ENCODE measurements at regions not wholly inside any gene's neighbourhood (a gene's known extent, or its start where the extent isn't known, plus 50 kb on each side); places are given as distances from the start of the nearest gene placed in this dataset.

GRCh38 chr20:57087705-57088104 lies 178.7 kb downstream of the BMP7 start:
- Histone ChIP-seq H3K27ac (ENCODE audit: control insufficient read depth, insufficient read depth) (no peak overlapping the region), H4K20me1 (ENCODE audit: control insufficient read depth, insufficient read depth) (no peaks in the 10 kb centered on the region), H3K4me1 (ENCODE audit: control insufficient read depth, insufficient read depth, low read length) (no peaks in the 10 kb centered on the region), H3K79me2 (ENCODE audit: control insufficient read depth, insufficient read depth, low read length) (no peaks in the 10 kb centered on the region), H3K4me3 (no peak overlapping the region), H2AFZ (ENCODE audit: control insufficient read depth, low read depth, low read length) (no peak overlapping the region), H3K9ac (ENCODE audit: control insufficient read depth, insufficient read depth, low read length) (no peak overlapping the region), H3K4me2 (ENCODE audit: control insufficient read depth, insufficient read depth) (no peak overlapping the region), H3K27me3 (replicated peaks in 1 of 2; ENCODE audit: control insufficient read depth in 2 of 2, insufficient read depth in 2 of 2, low read length in 1 of 2) (no peaks in the 10 kb centered on the region), H3K36me3 (ENCODE audit: control insufficient read depth in 2 of 2, insufficient read depth in 2 of 2, low read length in 1 of 2) (no peaks in the 10 kb centered on the region), H3K9me3 (replicated peaks; ENCODE audit: control insufficient read depth, insufficient read depth, low read length) (no peaks in the 10 kb centered on the region)
- SMC1A ChIA-PET (ENCODE audit: uncharacterized antibody, unreplicated experiment): no interaction called here
- RAD21 ChIA-PET (ENCODE audit: unreplicated experiment): interaction anchor here (1.2 kb wide), 1 partner anchor 262 kb away, joined by 3 read pairs; no protein-coding TSS in a partner anchor
- in situ Hi-C loops (cut with MboI): loop anchor here (5.0 to 10.0 kb wide), 3 partner anchors 255 to 505 kb away; no protein-coding TSS in a partner anchor
- POLR2A ChIA-PET: no interaction called here
- CTCF ChIA-PET: interaction anchor here (1.2 kb wide), 1 partner anchor 258 kb away, joined by 8 read pairs; no protein-coding TSS in a partner anchor
- no peak for ATAC-seq
- 21% methylated on average over 7 of the region's 7 CpGs for WGBS (ENCODE audit: insufficient coverage, insufficient replicate concordance, low lambda C conversion rate, missing lambda C conversion rate)
- no TSS peak for BruUV-seq (replicated peaks)
- DNase-seq (ENCODE audit: low read depth, low spot score): no peak
- FAIRE-seq: no peak
- intact Hi-C loops (cut with micrococcal nuclease; ENCODE audit: unreplicated experiment): no loop called here
- TF ChIP-seq MXI1 (IDR thresholded peaks at IDR 0.05; ENCODE audit: low read depth, low read length) (no peak), ZNF217 (IDR thresholded peaks at IDR 0.05) (no peak), BCLAF1 (IDR thresholded peaks at IDR 0.05) (no peak), EP300 (IDR thresholded peaks at IDR 0.05; ENCODE audit: borderline replicate concordance in 1 of 2, control insufficient read depth in 1 of 2, low read depth in 2 of 2, low read length in 2 of 2) (no peak), RUNX3 (IDR thresholded peaks at IDR 0.05; ENCODE audit: low read length) (no peak), CBFB (IDR thresholded peaks at IDR 0.05; ENCODE audit: low read depth) (no peak)
